Ovary (tissue), 7 donors: ENCODE measurements at regions not wholly inside any gene's neighbourhood (a gene's known extent, or its start where the extent isn't known, plus 50 kb on each side); places are given as distances from the start of the nearest gene placed in this dataset.

Experiments
- DNase-seq, 5 donors: peaks; one replicate each; pipeline ENCODE4 v3.0.0-alpha.2; 2019 to 2020
- H3K27ac ChIP-seq, 2 donors: fragments of 200-600 bp; one replicate each; pipeline versions ENCODE4 v1.5.1 to v1.8.0; 2019 to 2022
- H3K27me3 ChIP-seq: fragments of 200-600 bp; one replicate; pipeline ENCODE4 v1.8.0; 2022
- H3K36me3 ChIP-seq: fragments of 200-600 bp; sonication (generic); one replicate; pipeline ENCODE4 v1.5.1; 2019
- H3K4me1 ChIP-seq: one replicate; pipeline ENCODE4 v1.8.1; 2013; ENCODE audit warnings: mild to moderate bottlenecking, moderate library complexity; ENCODE audit not compliant: insufficient read depth
- H3K4me3 ChIP-seq: fragments of 200-600 bp; sonication (generic); one replicate; pipeline ENCODE4 v1.5.1; 2017
- H3K9me3 ChIP-seq, 2 donors: fragments of 200-600 bp in 1 of 2; sonication (generic) in 1 of 2; one replicate each; pipeline versions ENCODE4 v1.5.1 to v1.8.1; 2013 to 2019; ENCODE audit warnings: mild to moderate bottlenecking in 1 of 2, moderate library complexity in 1 of 2
- EP300 ChIP-seq: sonication (generic); formaldehyde crosslinking; IDR thresholded peaks from one replicate; pipeline ENCODE4 v1.6.1; 2017; ENCODE audit warnings: antibody characterized with exemption
- POLR2A ChIP-seq: fragments of 450-650 bp; IDR thresholded peaks from one replicate; pipeline ENCODE4 v1.6.1; 2017; ENCODE audit warnings: antibody characterized with exemption, mild to moderate bottlenecking, moderate library complexity
- WGBS, 3 donors: extraction: QIAGEN DNeasy Blood & Tissue Kit in 1 of 3; methylation state at CpG; one replicate each; pipeline versions ENCODE4 v1.1.5 to v1.1.7; 2013 to 2017; 5-methylcytosine and 5-hydroxymethylcytosine counted together
- intact Hi-C, 4 donors: fragments of 100-400 bp; cut with DNase I; formaldehyde crosslinking; loops; one replicate each; pipeline versions ENCODE4 v1.11.0 to v1.15.1; 2022 to 2023
- TF ChIP-seq, protein P1 (sequence below), 3 donors: fragments of 450-650 bp in 2 of 3; fragments of 200-600 bp in 1 of 3; IDR thresholded peaks; one replicate each; pipeline versions ENCODE4 v1.5.1 to v1.8.0; 2016 to 2022; ENCODE audit warnings: antibody characterized with exemption in 3 of 3, mild to moderate bottlenecking in 1 of 3
- donor health status: DM: no; HTN: no; CAD: no; lungs with moderate emphysema.
- donor health status: DM: no; HTN: no; CAD: no.
- donor health status: Bipolar disorder and iron deficiency.
- donor health status: DM: no; HTN: no; CAD: no.
- donor health status: DM: yes; HTN: yes; CAD: no.

GRCh38 chr7:89813081-89813480 is 341.2 kb upstream of the STEAP1 start:
- WGBS, 3 donors = 90 to 100% (median 91%) methylated on average over 1 of the region's 1 CpG
- Histone ChIP-seq H3K4me3 (no peak overlapping the region), H3K27me3 (no peaks in the 10 kb centered on the region), H3K27ac (no peak overlapping the region), H3K9me3 (no peaks in the 10 kb centered on the region), H3K4me1 (no peaks in the 10 kb centered on the region), H3K36me3 (no peaks in the 10 kb centered on the region)
- intact Hi-C loops = no loop called here
- DNase-seq = no peak
- TF ChIP-seq, protein P1, sequence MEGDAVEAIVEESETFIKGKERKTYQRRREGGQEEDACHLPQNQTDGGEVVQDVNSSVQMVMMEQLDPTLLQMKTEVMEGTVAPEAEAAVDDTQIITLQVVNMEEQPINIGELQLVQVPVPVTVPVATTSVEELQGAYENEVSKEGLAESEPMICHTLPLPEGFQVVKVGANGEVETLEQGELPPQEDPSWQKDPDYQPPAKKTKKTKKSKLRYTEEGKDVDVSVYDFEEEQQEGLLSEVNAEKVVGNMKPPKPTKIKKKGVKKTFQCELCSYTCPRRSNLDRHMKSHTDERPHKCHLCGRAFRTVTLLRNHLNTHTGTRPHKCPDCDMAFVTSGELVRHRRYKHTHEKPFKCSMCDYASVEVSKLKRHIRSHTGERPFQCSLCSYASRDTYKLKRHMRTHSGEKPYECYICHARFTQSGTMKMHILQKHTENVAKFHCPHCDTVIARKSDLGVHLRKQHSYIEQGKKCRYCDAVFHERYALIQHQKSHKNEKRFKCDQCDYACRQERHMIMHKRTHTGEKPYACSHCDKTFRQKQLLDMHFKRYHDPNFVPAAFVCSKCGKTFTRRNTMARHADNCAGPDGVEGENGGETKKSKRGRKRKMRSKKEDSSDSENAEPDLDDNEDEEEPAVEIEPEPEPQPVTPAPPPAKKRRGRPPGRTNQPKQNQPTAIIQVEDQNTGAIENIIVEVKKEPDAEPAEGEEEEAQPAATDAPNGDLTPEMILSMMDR (IDR thresholded peaks at IDR 0.05) = no peak
- TF ChIP-seq POLR2A (no peak), EP300 (no peak)

- TF ChIP-seq POLR2A (no peak), EP300 (no peak)
- TF ChIP-seq, protein P1 (IDR thresholded peaks at IDR 0.05) = no peak
- H3K27ac ChIP-seq = no peak overlapping the region
- no peaks in the 10 kb centered on the region for H3K9me3 ChIP-seq
- no peaks in the 10 kb centered on the region for H3K36me3 ChIP-seq
- H3K4me3 ChIP-seq = no peak overlapping the region
- intact Hi-C loops = no loop called here
- no peak for DNase-seq
- no peaks in the 10 kb centered on the region for H3K4me1 ChIP-seq
- 76 to 85% (median 82%) methylated on average over 1 of the region's 1 CpG for WGBS, 3 donors
- no peaks in the 10 kb centered on the region for H3K27me3 ChIP-seq
Measured at GRCh38 chr7:89826121-89826520, 328.1 kb upstream of the STEAP1 start.

GRCh38 chr7:89826557-89826956 is 327.7 kb upstream of the STEAP1 start:
- Histone ChIP-seq H3K27ac (no peak overlapping the region), H3K4me3 (no peak overlapping the region), H3K36me3 (no peaks in the 10 kb centered on the region), H3K27me3 (no peaks in the 10 kb centered on the region), H3K4me1 (no peaks in the 10 kb centered on the region), H3K9me3 (no peaks in the 10 kb centered on the region)
- no peak for DNase-seq
- intact Hi-C loops = no loop called here
- TF ChIP-seq EP300 (no peak), POLR2A (no peak)
- TF ChIP-seq, protein P1 (IDR thresholded peaks at IDR 0.05) = no peak

DNA sequence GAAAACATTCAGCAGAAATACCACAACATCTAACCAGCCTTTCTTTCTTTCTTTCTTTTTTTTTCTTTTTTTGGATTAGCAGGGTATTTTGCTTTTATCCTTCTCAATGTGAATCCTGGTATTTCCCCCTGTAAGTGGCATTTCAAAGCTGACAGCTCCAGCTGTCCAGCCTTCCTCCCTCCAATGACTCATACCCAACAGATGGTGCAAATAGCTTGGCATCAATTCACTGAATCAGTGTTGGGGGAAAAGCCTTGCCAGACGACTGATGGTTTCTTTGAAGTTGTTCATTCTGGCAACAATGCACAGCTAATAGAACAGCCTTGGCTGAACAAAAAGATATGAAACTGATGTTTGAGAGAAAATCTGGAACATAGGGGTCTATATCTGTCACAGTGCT is 316.8 kb upstream of the STEAP1 start:
- Histone ChIP-seq H3K27ac (no peak overlapping the region), H3K4me1 (no peaks in the 10 kb centered on the region), H3K36me3 (no peaks in the 10 kb centered on the region), H3K9me3 (no peaks in the 10 kb centered on the region), H3K27me3 (no peaks in the 10 kb centered on the region), H3K4me3 (no peak overlapping the region)
- no peak for TF ChIP-seq EP300
- TF ChIP-seq, protein P1 (IDR thresholded peaks at IDR 0.05) = no peak
- TF ChIP-seq POLR2A = no peak
- WGBS, 3 donors = 0 to 2% (median 0%) methylated on average over 1 of the region's 1 CpG
- peak in 2 of 5 donors; percentile 18 to 30 for DNase-seq
- intact Hi-C loops = no loop called here

DNA sequence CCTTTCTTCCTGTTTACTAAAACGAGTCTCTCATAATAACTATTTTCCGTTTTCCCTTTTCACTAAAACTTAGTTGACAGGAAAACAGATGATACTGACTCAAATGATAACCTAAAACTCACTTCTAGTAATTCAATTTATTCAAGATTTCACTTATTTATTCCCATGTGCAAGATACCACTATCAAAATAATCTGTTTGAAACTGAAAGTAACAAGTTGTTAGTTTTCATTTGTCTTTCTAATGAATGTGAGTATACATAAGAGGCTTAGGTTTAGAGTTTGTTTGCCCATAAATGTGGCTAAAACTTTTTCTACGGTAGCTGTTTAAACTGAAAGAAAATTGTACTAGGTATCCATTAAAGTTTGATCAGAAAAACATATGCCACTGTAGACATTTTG is 314.9 kb upstream of the STEAP1 start:
- H3K27me3 ChIP-seq = no peaks in the 10 kb centered on the region
- TF ChIP-seq, protein P1 (IDR thresholded peaks at IDR 0.05) = no peak
- TF ChIP-seq EP300 (no peak), POLR2A (no peak)
- H3K27ac ChIP-seq = no peak overlapping the region
- no peaks in the 10 kb centered on the region for H3K9me3 ChIP-seq
- no peak overlapping the region for H3K4me3 ChIP-seq
- 41 to 63% (median 54%) methylated on average over 3 of the region's 3 CpGs for WGBS, 3 donors
- H3K36me3 ChIP-seq = no peaks in the 10 kb centered on the region
- no peaks in the 10 kb centered on the region for H3K4me1 ChIP-seq
- DNase-seq = no peak
- intact Hi-C loops = no loop called here
